IMR-90 (cell line): ENCODE measurements at regions not wholly inside any gene's neighbourhood (a gene's known extent, or its start where the extent isn't known, plus 50 kb on each side); places are given as distances from the start of the nearest gene placed in this dataset.

Experiments
- ATAC-seq: fragments of 200-7000 bp; cut with Tn5 transposase; 2 replicates; pipeline ENCODE4 v1.9.1; 2020; ENCODE audit warnings: low read depth, mild to moderate bottlenecking, moderate library complexity
- BruUV-seq: library from RNA; stranded (reverse); fragments of 400-500 nt; replicated peaks from 2 replicates; lab custom pipeline; 2021; lab: Mats Ljungman, UMichigan
- CTCF ChIA-PET: fragments of 300-600 bp; formaldehyde crosslinking; extraction: SDS; loops from one replicate; lab custom pipeline; 2021; ENCODE audit warnings: antibody characterized with exemption; lab: Yijun Ruan, JAX
- POLR2A ChIA-PET: fragments of 300-600 bp; sonication (Branson Sonifier 250); formaldehyde crosslinking; loops from one replicate; lab custom pipeline; 2022; ENCODE audit warnings: antibody characterized with exemption; ENCODE audit not compliant: unreplicated experiment; lab: Charles Lee
- DNase-seq: peaks from one replicate; pipeline ENCODE4 v3.0.0; 2013
- H2AFZ ChIP-seq: replicated peaks from 2 replicates; pipeline ENCODE3; 2013; ENCODE audit warnings: low read length, mild to moderate bottlenecking; ENCODE audit not compliant: poor library complexity
- H2AK5ac ChIP-seq: 2 replicates; pipeline ENCODE4 v1.6.1; 2013; ENCODE audit warnings: low read depth, low read length, inconsistent platforms
- H2AK9ac ChIP-seq: replicated peaks from 2 replicates; pipeline ENCODE3; 2013; ENCODE audit warnings: mild to moderate bottlenecking, low read depth, low read length, moderate library complexity; ENCODE audit not compliant: poor library complexity
- H2BK120ac ChIP-seq: 2 replicates; pipeline ENCODE4 v1.6.1; 2013; ENCODE audit warnings: low read depth, low read length, inconsistent platforms
- H2BK15ac ChIP-seq: 3 replicates; pipeline ENCODE4 v1.6.1; 2013; ENCODE audit warnings: low read depth, low read length, inconsistent platforms
- H2BK20ac ChIP-seq: 2 replicates; pipeline ENCODE4 v1.6.1; 2013; ENCODE audit warnings: low read depth, mild to moderate bottlenecking, inconsistent platforms, low read length, moderate library complexity
- H2BK5ac ChIP-seq: 2 replicates; pipeline ENCODE4 v1.6.1; 2013; ENCODE audit warnings: mild to moderate bottlenecking, low read depth, low read length, inconsistent platforms; ENCODE audit not compliant: poor library complexity, severe bottlenecking
- H3K14ac ChIP-seq: replicated peaks from 2 replicates; pipeline ENCODE4 v1.6.1; 2013; ENCODE audit warnings: low read depth, low read length, inconsistent platforms
- H3K18ac ChIP-seq: 2 replicates; pipeline ENCODE4 v1.6.1; 2013; ENCODE audit warnings: low read depth, low read length, control low read depth
- H3K23ac ChIP-seq: 2 replicates; pipeline ENCODE4 v1.6.1; 2013; ENCODE audit warnings: low read depth, low read length, inconsistent platforms
- H3K27ac ChIP-seq: 2 replicates; pipeline ENCODE4 v1.5.1; 2013; ENCODE audit warnings: mild to moderate bottlenecking, control low read depth, low read length; ENCODE audit not compliant: insufficient read depth
- H3K27me3 ChIP-seq: 2 replicates; pipeline ENCODE4 v1.6.1; 2013; ENCODE audit warnings: low read length; ENCODE audit not compliant: control insufficient read depth, insufficient read depth
- H3K36me3 ChIP-seq: 2 replicates; pipeline ENCODE4 v1.6.1; 2013; ENCODE audit warnings: low read length, mixed read lengths; ENCODE audit not compliant: control insufficient read depth, insufficient read depth
- H3K4ac ChIP-seq: 2 replicates; pipeline ENCODE4 v1.6.1; 2013; ENCODE audit warnings: low read depth, low read length, inconsistent platforms
- H3K4me1 ChIP-seq: 2 replicates; pipeline ENCODE4 v1.6.1; 2013; ENCODE audit warnings: low read length, mixed read lengths; ENCODE audit not compliant: control insufficient read depth, insufficient read depth
- H3K4me2 ChIP-seq: 2 replicates; pipeline ENCODE4 v1.6.1; 2013; ENCODE audit warnings: low read depth, mild to moderate bottlenecking, control low read depth, low read length, moderate library complexity
- H3K4me3 ChIP-seq: 2 replicates; pipeline ENCODE4 v1.5.1; 2013; ENCODE audit warnings: low read depth, mild to moderate bottlenecking, control low read depth, low read length, moderate library complexity; ENCODE audit not compliant: insufficient read depth
- H3K56ac ChIP-seq: 2 replicates; pipeline ENCODE4 v1.6.1; 2013; ENCODE audit warnings: low read length, inconsistent platforms; ENCODE audit not compliant: insufficient read depth; ENCODE audit errors: extremely low read depth
- H3K79me1 ChIP-seq, 2 experiments: 2 replicates each; pipeline ENCODE4 v1.6.1; 2013; ENCODE audit warnings: low read length in 2 of 2, inconsistent platforms in 1 of 2, low read depth in 1 of 2
- H3K9ac ChIP-seq: 2 replicates; pipeline ENCODE4 v1.6.1; 2013; ENCODE audit warnings: low read depth, low read length, control low read depth
- H3K9me1 ChIP-seq: 2 replicates; pipeline ENCODE4 v1.6.1; 2013; ENCODE audit warnings: low read length, inconsistent platforms; ENCODE audit not compliant: insufficient read depth
- H3K9me3 ChIP-seq: 2 replicates; pipeline ENCODE4 v1.6.1; 2013; ENCODE audit warnings: low read length; ENCODE audit not compliant: control insufficient read depth, insufficient read depth
- H4K20me1 ChIP-seq: 2 replicates; pipeline ENCODE4 v1.6.1; 2013; ENCODE audit warnings: low read length, inconsistent platforms; ENCODE audit not compliant: insufficient read depth
- H4K5ac ChIP-seq: 2 replicates; pipeline ENCODE4 v1.6.1; 2013; ENCODE audit warnings: mild to moderate bottlenecking, low read depth, low read length, control low read depth
- H4K8ac ChIP-seq, 2 experiments: 2 replicates each; pipeline ENCODE4 v1.6.1; 2013; ENCODE audit warnings: low read depth in 2 of 2, low read length in 2 of 2, control low read depth in 1 of 2, inconsistent platforms in 1 of 2
- H4K91ac ChIP-seq: 2 replicates; pipeline ENCODE4 v1.6.1; 2013; ENCODE audit warnings: low read depth, low read length, inconsistent platforms; ENCODE audit not compliant: insufficient read depth
- CEBPB ChIP-seq: IDR thresholded peaks from 2 replicates; pipeline ENCODE4 v1.6.1; 2012; ENCODE audit warnings: low read depth, low read length, improper control_type of control experiment
- CHD1 ChIP-seq: IDR thresholded peaks from 2 replicates; pipeline ENCODE4 v1.6.1; 2012; ENCODE audit warnings: low read depth, low read length, improper control_type of control experiment
- FOS ChIP-seq: fragments of 150-350 bp; IDR thresholded peaks from 2 replicates; pipeline ENCODE4 v1.6.1; 2016; ENCODE audit warnings: low read depth, low read length
- MAFK ChIP-seq: IDR thresholded peaks from 2 replicates; pipeline ENCODE4 v1.6.1; 2012; ENCODE audit warnings: low read depth, low read length, improper control_type of control experiment
- MAZ ChIP-seq: IDR thresholded peaks from 2 replicates; pipeline ENCODE4 v1.6.1; 2012; ENCODE audit warnings: low read depth, mild to moderate bottlenecking, low read length, improper control_type of control experiment, moderate library complexity, borderline replicate concordance
- MXI1 ChIP-seq: IDR thresholded peaks from 2 replicates; pipeline ENCODE4 v1.6.1; 2012; ENCODE audit warnings: low read depth, mild to moderate bottlenecking, low read length, moderate library complexity, borderline replicate concordance
- NFE2L2 ChIP-seq: fragments of 150-350 bp; IDR thresholded peaks from 2 replicates; pipeline ENCODE4 v1.6.1; 2016; ENCODE audit warnings: low read depth, mild to moderate bottlenecking, low read length
- POLR2A ChIP-seq: IDR thresholded peaks from 2 replicates; pipeline ENCODE4 v1.6.1; 2012; ENCODE audit warnings: mild to moderate bottlenecking, low read depth, low read length
- RAD21 ChIP-seq: IDR thresholded peaks from 2 replicates; pipeline ENCODE4 v1.6.1; 2012; ENCODE audit warnings: low read length, improper control_type of control experiment
- RCOR1 ChIP-seq: IDR thresholded peaks from 2 replicates; pipeline ENCODE4 v1.6.1; 2012; ENCODE audit warnings: mild to moderate bottlenecking, low read length, improper control_type of control experiment; ENCODE audit not compliant: insufficient replicate concordance
- RFX5 ChIP-seq: IDR thresholded peaks from 2 replicates; pipeline ENCODE4 v1.8.0; 2012; ENCODE audit warnings: low read depth, mild to moderate bottlenecking, low read length, moderate library complexity
- SMC3 ChIP-seq: fragments of 150-350 bp; IDR thresholded peaks from 2 replicates; pipeline ENCODE4 v1.6.1; 2016; ENCODE audit warnings: low read depth, mild to moderate bottlenecking, antibody characterized with exemption, low read length, moderate library complexity
- WGBS, 2 experiments: methylation state at CpG; one replicate each; pipeline versions ENCODE4 v1.1.5 to v1.1.7; 2013; ENCODE audit warnings: missing lambda C conversion rate in 2 of 2; ENCODE audit not compliant: insufficient read length in 1 of 2; ENCODE audit errors: extremely low coverage in 2 of 2; 5-methylcytosine and 5-hydroxymethylcytosine counted together
- dilution Hi-C: fragments of 300-500 bp; cut with HindIII; formaldehyde crosslinking; loops from one replicate; pipeline ENCODE4 v1.14.3; 2018; ENCODE audit warnings: low sequenced_read_pairs; ENCODE audit not compliant: unreplicated experiment
- in situ Hi-C: fragments of 300-500 bp; cut with MboI; formaldehyde crosslinking; loops from 3 replicates; pipeline ENCODE4 v1.14.3; 2019; ENCODE audit warnings: low sequenced_read_pairs, inconsistent platforms, mixed read lengths
- intact Hi-C: fragments of 100-400 bp; cut with micrococcal nuclease; formaldehyde crosslinking; loops from 2 replicates; pipeline ENCODE4 v1.10.0; 2022
- TF ChIP-seq, protein P1 (sequence below): conservative IDR thresholded peaks from 2 replicates; pipeline ENCODE4 v1.5.1; 2012; ENCODE audit warnings: mild to moderate bottlenecking, low read depth, low read length, improper control_type of control experiment
- TF ChIP-seq, protein P2 (sequence below): fragments of 150-350 bp; IDR thresholded peaks from 2 replicates; pipeline ENCODE4 v1.6.1; 2016; ENCODE audit warnings: low read depth, mild to moderate bottlenecking, low read length, moderate library complexity, borderline replicate concordance
- TF ChIP-seq, protein P3 (sequence below): fragments of 150-350 bp; IDR thresholded peaks from 2 replicates; pipeline ENCODE4 v1.6.1; 2017; ENCODE audit warnings: mild to moderate bottlenecking, antibody characterized with exemption, low read length, low read depth

DNA sequence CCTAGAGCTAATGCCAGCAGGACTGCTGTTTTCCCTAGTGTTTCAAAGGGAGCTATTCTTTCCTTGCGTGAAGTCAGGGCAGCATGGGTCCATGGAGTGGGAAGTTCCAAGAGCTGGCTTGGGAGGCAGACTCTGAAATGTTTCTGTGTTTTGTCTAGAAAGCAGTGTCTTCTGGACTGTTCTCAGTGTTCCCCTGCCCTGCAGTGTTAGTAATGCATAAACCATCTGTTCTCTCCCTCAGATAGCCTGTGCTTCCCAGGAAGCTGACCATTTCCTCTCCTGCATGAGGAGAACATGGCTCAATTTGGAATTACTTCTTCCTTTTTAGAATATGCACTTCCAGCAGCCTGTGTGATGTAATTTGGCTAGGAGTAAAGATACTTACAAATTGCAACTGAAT is 116.7 kb upstream of the CXCL13 start:
- Histone ChIP-seq H4K20me1 (no peaks in the 10 kb centered on the region), H2BK15ac (no peak overlapping the region), H4K5ac (no peak overlapping the region), H3K18ac (no peak overlapping the region), H3K27ac (no peak overlapping the region), H3K4me1 (no peaks in the 10 kb centered on the region), H2AK5ac (no peak overlapping the region), H2AFZ (no peak overlapping the region), H4K91ac (no peak overlapping the region), H3K79me1 (no peaks in the 10 kb centered on the region), H3K4me2 (no peak overlapping the region), H3K27me3 (no peaks in the 10 kb centered on the region), H2BK20ac (no peak overlapping the region), H3K14ac (no peak overlapping the region), H2AK9ac (no peak overlapping the region), H2BK120ac (no peak overlapping the region), H3K9ac (no peak overlapping the region), H3K9me3 (no peaks in the 10 kb centered on the region), H3K23ac (no peak overlapping the region), H3K4me3 (no peak overlapping the region), H3K9me1 (no peaks in the 10 kb centered on the region), H2BK5ac (no peak overlapping the region), H3K36me3 (no peaks in the 10 kb centered on the region), H3K56ac (no peak overlapping the region), H3K4ac (no peak overlapping the region), H4K8ac (no peak overlapping the region)
- ChIA-PET POLR2A (no interaction called here), CTCF (no interaction called here)
- no peak for TF ChIP-seq MAFK
- no peak for TF ChIP-seq MAZ
- no peak for TF ChIP-seq CHD1
- TF ChIP-seq RFX5 = no peak
- no peak for TF ChIP-seq SMC3
- TF ChIP-seq CEBPB = no peak
- no peak for TF ChIP-seq FOS
- no peak for TF ChIP-seq MXI1
- no peak for TF ChIP-seq RCOR1
- TF ChIP-seq, protein P1, sequence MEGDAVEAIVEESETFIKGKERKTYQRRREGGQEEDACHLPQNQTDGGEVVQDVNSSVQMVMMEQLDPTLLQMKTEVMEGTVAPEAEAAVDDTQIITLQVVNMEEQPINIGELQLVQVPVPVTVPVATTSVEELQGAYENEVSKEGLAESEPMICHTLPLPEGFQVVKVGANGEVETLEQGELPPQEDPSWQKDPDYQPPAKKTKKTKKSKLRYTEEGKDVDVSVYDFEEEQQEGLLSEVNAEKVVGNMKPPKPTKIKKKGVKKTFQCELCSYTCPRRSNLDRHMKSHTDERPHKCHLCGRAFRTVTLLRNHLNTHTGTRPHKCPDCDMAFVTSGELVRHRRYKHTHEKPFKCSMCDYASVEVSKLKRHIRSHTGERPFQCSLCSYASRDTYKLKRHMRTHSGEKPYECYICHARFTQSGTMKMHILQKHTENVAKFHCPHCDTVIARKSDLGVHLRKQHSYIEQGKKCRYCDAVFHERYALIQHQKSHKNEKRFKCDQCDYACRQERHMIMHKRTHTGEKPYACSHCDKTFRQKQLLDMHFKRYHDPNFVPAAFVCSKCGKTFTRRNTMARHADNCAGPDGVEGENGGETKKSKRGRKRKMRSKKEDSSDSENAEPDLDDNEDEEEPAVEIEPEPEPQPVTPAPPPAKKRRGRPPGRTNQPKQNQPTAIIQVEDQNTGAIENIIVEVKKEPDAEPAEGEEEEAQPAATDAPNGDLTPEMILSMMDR = no peak
- no peak for TF ChIP-seq POLR2A
- TF ChIP-seq, protein P2, sequence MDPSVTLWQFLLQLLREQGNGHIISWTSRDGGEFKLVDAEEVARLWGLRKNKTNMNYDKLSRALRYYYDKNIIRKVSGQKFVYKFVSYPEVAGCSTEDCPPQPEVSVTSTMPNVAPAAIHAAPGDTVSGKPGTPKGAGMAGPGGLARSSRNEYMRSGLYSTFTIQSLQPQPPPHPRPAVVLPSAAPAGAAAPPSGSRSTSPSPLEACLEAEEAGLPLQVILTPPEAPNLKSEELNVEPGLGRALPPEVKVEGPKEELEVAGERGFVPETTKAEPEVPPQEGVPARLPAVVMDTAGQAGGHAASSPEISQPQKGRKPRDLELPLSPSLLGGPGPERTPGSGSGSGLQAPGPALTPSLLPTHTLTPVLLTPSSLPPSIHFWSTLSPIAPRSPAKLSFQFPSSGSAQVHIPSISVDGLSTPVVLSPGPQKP = no peak
- TF ChIP-seq, protein P3, sequence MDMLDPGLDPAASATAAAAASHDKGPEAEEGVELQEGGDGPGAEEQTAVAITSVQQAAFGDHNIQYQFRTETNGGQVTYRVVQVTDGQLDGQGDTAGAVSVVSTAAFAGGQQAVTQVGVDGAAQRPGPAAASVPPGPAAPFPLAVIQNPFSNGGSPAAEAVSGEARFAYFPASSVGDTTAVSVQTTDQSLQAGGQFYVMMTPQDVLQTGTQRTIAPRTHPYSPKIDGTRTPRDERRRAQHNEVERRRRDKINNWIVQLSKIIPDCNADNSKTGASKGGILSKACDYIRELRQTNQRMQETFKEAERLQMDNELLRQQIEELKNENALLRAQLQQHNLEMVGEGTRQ = no peak
- TF ChIP-seq NFE2L2 = no peak
- TF ChIP-seq RAD21 = no peak
- intact Hi-C loops (no loop called here), in situ Hi-C loops (no loop called here), dilution Hi-C loops (no loop called here)
- ATAC-seq = no peak
- 60% methylated on average over 1 of the region's 1 CpG; no CpG with 5 or more reads in 1 of the 2 experiments for WGBS, 2 experiments
- BruUV-seq = no TSS peak
- DNase-seq = no peak
